Panc1 (cell line): ENCODE measurements at regions not wholly inside any gene's neighbourhood (a gene's known extent, or its start where the extent isn't known, plus 50 kb on each side); places are given as distances from the start of the nearest gene placed in this dataset.

Experiments
- CTCF ChIP-seq: fragments of 450-650 bp; IDR thresholded peaks from 2 replicates; pipeline ENCODE4 v1.5.1; 2017; ENCODE audit warnings: mild to moderate bottlenecking
- POLR2AphosphoS5 ChIP-seq: IDR thresholded peaks from 2 replicates; pipeline ENCODE4 v1.6.1; 2012; ENCODE audit warnings: mild to moderate bottlenecking, low read depth, low read length, moderate library complexity
- REST ChIP-seq, 2 experiments: IDR thresholded peaks; 2 replicates each; pipeline ENCODE4 v1.6.1; 2011 to 2012; ENCODE audit warnings: low read depth in 2 of 2, control low read depth in 1 of 2, low read length in 1 of 2, mild to moderate bottlenecking in 1 of 2, moderate library complexity in 1 of 2; ENCODE audit not compliant: insufficient read depth in 1 of 2

GRCh38 chr20:12076200-12076599 lies 158.5 kb downstream of the BTBD3 start:
- TF ChIP-seq CTCF (no peak), POLR2AphosphoS5 (no peak), REST (IDR thresholded peaks at IDR 0.05; ENCODE audit: insufficient read depth in 1 of 2, low read depth in 2 of 2, low read length in 1 of 2) (no peak)
